ENCODE measurements at regions not wholly inside any gene's neighbourhood (a gene's known extent, or its start where the extent isn't known, plus 50 kb on each side); places are given as distances from the start of the nearest gene placed in this dataset.
"Not testable (repeated sequence)": the region's sequence is repeated elsewhere in the genome, so short reads cannot be mapped to it uniquely, and the experiment has no call there.

DNA sequence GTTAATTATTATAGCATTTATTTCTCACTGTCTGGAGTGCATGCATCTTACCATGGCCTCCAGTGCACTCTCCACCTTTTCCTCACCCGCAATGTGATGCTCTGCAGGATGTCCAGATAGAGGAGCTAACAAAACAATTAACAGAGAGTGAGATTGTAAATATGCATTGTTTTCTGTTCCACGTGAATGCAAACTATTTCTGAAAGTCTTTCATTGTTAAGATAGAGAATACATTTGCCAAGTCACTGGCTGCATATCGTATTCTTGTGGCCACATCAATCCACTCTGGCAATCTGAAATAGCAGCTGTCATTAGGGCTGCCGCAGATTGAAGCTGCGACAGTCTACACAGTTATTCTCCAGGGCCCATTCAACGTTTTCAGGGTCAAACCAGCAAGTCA, 143.8 kb downstream of the DUSP10 start:
- no peak for DNase-seq

DNA sequence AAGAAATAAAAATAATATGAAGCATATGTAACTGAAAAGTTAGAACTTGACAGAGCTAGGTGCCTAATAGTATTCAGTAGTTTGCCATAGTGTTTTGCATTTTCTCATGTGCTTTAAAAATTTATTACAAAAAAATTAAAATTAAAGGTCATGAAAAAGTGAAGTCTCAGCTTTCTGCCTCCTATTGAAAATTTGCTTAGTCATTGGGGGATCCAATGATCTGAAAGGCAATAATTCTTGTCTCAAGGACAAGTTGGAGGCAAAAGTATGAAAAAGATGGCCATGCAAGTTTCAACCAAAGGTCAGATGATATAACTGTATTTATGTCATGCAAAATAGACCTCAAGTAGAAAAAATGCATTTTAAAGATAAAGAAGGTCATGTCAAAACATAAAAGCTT, 140.7 kb downstream of the DUSP10 start:
- no peak for DNase-seq

DNA sequence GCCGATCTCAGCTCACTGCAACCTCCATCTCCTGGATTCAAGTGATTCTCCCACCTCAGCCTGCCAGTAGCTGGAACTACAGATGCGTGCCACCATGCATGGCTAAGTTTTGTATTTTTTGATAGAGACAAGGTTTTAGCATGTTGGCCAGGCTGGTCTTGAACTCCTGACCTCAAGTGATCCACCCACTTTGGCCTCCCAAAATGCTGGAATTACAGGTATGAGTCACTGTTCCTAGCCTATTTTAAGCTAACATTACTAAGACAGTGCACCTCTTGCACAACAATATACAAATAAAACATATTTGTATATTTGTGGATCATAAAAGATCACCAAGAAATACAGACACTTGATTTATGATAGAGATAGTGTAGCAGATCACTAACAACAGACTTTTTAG, 139.1 kb downstream of the DUSP10 start:
- DNase-seq: no peak

DNA sequence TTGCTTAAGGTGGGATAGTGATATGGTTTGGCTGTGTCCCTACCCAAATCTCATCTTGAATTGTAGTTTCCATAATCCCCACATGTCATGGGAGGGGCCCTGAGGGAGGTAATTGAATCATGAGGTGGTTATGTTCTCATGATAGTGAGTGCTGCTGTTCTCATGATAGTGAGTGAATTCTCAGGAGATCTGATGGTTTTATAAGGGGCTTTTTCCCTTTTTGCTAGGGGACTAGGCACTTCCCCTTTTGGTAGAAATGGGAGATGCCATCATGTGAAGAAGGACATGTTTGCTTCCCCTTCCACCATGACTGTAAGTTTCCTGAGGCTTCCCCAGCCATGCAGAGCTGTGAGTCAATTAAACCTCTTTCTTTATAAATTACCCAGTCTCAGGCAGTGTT, 137.5 kb downstream of the DUSP10 start:
- DNase-seq: not testable (repeated sequence)

DNA sequence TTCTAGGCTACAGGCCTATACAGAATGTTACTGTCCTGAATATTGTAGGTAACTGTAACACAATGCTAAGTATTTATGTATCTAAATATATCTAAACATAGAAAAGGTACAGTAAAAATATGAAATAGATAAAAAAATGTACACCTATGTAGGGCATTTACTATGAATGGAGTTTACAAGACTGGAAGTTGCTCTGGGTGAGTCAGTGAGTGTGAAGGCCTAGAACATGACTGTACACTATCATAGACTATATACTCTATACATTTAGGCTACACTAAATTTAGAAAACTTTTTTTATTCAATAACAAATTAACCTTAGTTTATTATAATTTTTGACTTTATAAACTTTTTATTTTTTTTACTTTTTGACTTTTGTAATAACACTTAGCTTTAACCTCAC, 136.9 kb downstream of the DUSP10 start:
- no peak for DNase-seq

DNA sequence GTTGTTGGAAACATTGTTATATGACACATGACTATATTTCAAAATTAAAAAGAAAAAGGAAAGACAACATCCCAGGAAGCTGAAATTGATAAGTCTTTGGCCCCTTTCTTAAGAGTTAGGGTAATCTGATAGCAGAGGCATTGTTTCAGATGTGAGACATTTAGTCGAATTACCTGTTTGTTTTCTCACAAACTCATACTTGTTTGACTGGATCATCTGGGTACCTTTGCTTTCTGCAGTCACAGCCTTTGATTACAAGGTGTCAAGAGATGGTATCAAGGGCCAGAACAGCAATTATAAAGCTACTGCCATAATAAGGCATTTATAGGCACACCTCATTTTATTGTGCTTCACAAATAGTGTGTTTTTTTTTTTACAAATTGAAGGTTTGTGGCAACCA, 136.3 kb downstream of the DUSP10 start:
- DNase-seq: no peak

DNA sequence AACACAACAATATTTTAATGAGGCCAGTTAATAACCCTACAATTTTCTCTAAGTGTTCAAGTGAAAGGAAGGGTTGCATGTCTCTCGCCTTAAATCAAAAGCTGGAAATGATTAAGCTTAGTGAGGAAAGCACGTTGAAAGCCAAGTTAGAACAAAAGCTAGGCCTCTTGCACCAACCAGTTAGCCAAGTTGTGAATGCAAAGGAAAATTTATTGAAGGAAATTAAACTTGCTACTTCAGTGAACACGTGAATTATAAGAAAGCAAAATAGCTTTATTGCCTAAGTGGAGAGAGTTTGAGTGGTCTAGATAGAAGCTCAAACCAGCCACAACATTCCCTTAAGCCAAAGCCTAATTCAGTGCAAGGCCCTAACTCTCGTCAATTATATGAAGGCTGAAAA, 135.6 kb downstream of the DUSP10 start:
- DNase-seq: no peak

DNA sequence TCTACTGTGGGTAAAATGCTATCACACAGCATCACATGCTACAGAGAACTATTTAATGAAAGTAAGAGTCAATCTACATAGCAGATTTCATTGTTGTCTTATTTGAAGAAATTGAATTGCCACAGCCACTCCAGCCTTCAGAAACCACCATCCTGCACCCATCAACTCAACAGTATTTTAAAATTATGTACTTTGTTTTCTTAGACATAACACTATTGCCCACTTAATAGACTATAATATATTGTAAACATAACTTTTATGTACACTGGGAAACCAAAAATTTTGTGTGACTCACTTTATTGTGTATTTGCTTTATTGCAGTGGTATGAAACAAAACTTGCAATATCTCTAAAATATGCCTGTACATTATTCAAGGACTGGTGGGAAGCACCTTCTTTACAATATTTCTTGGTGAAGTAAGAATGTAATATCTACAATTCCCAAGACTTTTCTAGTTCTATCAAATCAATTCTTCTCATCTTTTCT, 133.0 kb downstream of the DUSP10 start:
- no peak for DNase-seq

DNA sequence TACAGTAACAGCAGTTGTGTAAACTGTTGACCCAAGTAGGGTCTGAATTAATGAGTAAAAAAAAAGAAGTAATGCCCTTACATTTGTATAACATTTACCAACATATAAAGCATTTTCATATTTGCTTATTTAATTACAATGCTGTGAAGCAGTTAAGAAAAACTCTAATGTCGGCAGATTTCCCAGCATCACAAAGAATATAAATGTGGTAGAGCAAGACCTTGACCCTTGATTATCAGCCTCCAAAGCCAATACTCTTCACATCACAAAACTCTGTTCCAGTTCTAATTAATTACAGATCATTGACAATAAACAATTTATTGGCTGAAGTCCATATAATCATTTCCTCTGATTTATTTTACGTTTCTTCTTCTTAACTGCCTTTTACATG, 130.2 kb downstream of the DUSP10 start:
- no peak for DNase-seq

DNA sequence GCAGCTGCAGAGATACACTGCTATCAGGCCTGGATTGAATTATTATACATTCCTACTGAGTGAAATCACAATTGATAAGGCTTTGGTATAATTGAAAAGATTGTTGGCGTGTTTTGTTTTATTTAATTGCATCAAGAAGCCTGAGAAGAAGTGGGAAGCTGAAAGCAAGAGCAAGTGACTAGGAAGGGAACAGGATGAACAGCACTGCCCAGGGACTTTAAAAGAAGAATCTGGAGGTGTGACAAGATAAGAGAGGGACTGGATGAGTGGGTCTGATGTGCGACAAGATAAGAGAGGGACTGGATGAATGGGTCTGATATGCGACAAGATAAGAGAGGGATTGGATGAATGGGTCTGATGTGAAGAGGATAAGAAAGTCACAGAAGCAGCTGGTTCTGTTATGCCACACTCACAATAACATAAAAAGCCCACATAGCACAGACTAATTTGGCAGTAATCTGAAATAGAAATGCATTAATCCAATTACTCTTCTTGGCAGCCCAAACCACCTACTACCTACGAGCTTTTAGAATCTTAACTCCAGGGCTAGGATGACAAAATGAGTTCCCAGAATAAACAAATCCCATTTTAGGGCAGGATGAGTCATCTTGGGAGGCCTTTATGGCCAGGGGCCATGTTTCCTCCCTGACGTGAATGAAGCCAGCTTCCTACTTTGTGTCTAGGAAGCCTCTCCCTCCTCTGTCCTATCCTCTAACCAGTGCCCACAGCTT, 129.7 kb downstream of the DUSP10 start:
- DNase-seq: no peak

DNA sequence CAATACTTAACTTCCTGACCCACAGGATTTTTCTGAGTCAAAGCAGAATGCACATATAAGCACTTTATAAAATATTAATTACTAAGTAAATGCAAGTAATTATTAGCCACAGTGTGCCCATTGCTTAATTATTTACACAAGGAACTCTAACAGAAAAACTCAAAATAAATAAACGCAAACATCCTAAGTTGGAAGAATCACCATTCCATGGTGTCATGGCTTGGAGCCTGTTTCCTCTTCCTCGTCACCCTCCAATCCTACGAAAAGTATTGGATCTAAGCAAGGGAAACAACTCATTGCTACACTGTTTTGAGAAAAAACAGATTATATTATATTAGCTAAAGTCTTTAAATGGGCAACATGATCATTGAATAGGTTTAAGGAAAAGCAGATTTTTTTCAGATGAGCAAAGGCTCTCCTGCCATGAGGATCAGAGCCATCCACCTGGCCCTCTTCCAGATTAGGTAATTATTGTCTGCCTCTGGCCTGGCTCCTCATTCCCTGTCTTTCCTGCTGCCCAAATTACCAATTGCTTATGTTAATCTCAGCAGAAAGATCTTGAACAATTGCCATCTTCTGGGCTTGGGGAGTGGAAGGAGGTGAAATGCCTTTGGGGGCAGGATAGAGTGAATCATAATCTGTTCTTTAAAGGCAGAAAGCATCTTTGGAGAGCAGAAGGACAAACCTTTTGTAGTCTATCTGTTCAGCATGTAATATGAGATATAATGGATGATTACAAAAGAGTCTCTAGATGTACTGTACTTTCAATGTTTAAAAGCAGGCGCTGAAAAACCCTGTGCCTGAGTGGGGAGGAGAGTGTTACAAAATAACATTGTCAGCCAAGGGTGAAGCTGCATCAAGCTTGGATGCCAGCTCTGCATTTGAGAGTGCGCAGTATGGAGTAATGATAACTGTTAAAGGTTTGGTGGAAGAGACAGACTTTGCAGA, 121.2 kb downstream of the DUSP10 start:
- DNase-seq: no peak

DNA sequence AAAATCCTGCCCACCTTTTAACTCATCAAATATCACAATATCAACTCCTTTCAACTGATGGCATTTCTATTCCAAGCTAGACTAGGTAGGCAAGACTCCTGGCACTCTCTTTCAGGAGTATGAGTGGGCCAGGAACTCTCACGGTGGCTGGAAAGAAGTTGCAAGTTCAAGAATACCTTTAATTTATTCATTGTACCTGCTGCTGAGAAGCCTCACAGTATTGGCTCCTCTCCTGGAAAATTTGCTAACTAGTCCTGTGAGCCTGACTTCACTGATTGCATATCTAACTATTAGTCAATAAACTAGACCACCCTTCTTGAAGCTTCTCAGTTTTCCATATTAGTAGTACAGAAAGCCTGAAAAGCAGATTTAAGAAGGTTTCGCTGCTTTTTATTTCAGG, 120.2 kb downstream of the DUSP10 start:
- no peak for DNase-seq

DNA sequence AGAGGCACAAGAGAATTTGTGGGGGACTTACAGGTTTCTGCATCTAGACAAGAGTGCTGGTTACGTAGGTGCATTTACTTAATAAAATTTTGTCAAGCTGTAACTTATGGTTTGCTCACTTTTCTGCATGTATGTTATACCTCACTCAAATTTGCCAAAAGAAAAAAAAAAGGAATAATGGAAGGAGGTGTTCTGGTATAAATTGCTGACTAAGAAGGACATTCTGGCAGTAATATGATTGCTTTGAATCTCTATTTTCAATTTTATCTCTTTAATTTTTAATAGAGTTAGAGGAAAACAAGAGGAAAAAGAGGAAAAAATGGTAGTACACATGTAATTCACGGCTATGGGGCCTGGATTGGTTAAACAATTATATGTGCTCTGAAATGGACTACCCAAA, 119.5 kb downstream of the DUSP10 start:
- no peak for DNase-seq

DNA sequence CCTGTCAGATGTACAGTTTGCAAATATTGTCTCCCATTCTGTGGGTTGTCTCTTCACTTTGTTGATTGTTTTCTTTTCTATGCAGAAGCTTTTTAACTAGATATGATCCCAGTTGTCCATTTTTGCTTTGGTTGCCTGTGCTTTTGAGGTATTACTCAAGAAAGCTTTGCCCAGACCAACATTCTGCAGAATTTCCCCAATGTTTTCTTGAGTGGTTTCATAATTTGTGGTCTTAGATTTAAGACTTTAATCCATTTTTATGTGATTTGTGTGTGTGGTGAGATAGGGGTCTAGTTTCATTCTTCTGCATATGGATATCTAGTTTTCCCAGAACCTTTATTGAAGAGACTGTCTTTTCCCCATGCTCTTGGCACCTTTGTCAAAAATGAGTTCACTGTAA, 116.9 kb downstream of the DUSP10 start:
- no peak for DNase-seq

DNA sequence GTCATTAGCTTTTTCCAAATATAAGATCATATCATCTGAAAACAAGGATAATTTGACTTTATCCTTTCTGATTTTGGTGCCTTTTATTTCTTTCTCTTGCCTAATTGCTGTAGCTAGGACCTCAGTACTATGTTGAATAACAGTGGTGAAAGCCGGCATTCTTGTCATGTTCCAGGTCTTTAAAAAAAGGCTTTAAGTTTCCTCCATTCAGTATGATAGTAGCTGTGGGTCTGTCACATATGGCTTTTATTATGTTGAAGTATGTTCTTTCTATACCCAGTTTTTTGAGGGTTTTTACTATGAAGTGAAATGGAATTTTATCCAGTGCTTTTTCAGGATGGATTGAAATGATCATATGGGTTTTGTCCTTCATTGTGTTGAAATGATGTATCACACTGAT, 115.8 kb downstream of the DUSP10 start:
- no peak for DNase-seq

DNA sequence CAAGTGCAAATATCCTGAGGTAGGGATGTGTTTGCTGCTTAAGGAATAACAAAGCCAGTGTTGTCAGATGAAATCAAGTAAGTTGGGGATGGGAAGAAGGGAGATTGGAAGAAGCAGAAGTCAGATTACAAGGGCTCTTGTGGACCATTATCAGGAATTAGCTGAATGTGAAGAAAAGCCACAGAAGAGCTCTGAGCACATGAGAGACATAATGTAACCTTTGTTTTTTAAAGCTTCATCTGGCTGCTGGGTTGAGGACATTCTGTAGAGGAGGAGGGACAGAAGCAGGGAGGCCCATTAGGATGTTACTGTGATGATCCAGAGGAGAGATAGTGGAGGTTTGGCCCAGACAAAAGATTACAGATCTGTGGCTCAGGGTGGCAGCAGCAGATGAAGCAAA, 111.7 kb downstream of the DUSP10 start:
- no peak for DNase-seq

DNA sequence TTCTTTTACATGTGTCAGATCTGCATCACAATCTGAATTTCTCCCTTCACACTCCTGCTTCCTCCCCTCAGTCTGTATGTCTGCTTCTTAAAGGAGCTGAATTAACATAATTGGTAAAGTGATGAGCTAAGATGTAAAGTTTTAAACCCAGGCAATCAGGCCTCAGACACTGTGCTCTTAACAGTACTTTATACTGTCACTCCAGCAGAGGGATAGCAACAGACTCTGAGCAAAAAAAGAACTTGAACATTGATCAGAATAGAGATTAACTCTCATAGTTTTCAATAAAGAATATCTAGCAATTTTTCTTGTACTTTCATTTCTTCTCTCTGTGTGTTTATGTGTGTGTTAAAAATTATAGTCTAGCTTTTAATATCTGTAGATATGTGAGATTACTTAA, 110.3 kb downstream of the DUSP10 start:
- no peak for DNase-seq

DNA sequence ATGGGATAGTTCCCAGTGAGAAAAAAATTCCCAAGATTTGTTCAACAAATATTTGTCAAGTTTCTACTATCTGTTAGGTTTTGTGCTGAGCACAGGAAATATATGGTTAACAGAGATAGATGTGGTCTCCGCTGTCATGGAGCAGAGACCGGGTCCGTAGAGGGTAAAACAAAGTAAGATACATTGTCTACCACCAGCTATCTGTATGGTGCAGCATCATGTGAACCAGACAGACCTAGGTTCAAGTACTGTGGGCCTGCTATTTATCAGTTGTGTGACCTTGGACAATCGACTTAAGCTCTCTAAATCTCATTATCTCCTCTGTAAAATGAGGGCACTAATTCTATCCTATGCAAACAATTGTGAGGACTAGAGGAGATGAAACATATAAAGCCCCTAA, 109.8 kb downstream of the DUSP10 start:
- DNase-seq: no peak

DNA sequence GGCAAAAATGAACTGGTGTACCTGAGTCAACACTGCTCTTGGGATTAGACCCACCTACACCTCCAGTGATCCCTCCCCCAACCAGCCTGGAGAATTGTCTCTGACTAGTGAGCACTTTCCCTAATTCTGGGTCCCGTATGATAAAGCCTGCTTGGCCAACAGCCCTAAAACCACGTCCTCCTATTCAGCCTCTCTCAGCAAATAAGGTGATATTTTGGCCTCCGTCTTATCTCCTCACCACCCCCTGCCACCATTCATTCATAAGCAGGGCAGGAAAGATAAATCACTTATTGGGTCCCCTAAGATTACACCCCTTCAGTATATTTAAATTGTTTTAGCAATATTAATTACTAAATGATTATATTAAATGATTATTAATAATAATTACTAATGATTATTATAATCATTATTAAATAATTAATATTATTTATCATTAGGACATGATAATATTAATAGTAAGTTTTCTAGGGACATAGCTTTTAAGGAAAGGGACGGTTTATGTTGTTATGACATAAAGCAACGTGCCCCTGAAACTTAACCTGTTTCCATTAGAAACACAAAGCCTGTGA, 108.0 kb downstream of the DUSP10 start:
- DNase-seq: no peak

DNA sequence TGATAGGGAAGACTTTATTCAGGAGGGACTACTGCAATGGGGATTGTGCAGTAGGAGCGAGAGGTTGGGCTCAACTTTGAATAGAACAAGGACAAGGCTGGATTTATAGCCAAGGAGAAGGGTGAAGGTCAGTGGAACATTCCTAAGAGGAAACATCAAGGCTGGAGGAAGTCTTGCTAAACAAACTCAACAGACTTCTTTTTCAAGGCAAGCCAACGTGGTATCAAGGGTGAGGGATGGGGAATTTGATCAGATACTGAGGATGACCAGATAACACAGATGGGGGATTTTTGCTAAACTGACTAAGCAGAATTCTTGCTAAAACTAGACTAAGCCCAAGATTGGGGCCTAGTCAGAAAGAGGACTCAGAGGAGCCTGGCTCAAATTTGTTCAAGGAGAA, 107.3 kb downstream of the DUSP10 start:
- DNase-seq: no peak

DNA sequence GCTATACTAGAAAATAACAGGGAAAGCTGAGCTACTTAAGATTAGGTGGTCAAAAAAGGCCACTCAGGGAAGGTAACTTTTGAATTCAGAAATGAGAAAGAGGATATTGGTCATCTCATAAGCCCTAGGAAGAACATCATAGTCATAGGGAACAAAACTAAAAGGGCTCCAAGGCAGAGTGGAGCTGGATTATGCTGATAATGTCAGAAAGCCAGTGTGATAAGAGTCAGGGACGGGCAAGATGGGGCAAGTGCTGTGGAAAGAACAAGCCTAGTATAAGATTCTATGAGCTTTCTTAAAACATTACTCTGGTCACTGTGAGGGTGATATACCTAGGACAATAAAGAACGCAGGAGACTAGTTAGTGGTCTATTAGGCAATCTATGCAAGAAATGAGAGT, 106.6 kb downstream of the DUSP10 start:
- DNase-seq: no peak

DNA sequence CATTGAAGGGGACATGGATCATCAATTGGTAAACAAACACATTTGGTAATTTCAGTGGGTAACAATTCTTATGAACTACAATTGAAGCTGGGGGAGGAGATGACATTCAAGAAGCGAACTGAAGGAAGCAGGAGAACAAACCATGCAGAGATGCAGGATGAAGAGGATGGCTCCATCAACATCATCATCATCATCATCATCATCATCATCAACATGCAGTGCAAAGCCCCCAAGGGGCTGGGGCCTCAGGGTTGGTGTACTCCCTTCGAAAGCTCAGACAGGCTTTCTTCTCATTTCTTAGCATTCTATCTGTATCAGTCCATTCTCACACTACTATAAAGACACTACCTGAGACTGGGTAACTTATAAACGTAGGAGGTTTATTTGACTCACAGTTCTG, 105.8 kb downstream of the DUSP10 start:
- DNase-seq: no peak

DNA sequence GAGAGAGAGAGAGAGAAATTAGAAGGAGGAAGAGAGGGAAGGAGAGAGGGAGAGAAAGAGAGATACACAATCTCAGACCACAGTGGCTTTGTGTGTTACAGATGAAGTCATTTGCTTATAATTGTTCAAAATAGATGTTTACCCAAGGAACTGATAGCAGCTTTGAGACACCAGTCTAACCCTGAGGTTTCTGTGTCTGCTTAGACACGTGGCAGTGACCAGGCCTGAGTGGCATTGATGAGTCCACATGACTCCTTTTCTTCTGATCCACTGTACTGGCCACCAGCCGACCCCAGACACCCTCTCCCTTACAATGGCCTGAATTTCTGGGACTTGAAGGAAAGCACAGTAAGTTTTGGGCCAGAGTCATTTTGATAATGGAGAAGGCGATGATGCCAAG, 104.9 kb downstream of the DUSP10 start:
- no peak for DNase-seq

DNA sequence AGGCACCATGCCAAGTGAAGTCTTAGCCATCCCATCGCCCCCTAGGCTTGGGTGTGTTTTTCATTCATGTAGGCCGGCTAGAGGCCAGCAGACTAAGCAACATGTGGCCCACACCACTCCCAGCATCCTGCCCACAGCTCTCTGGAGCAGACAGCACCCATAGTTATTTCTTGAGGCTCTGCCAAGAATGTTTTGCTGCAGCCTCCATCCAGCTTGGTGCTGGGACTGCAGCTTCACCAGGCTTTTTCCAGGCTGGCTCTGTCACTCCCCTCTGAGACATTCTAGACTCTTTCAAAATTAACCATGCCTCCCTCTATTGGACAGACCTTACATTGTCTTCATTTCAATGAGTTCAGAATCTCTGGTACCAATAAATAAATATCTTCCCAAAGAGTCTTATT, 104.2 kb downstream of the DUSP10 start:
- no peak for DNase-seq
